BE2C (cell line): ENCODE measurements at regions not wholly inside any gene's neighbourhood (a gene's known extent, or its start where the extent isn't known, plus 50 kb on each side); places are given as distances from the start of the nearest gene placed in this dataset.
A peak's percentile ranks its signal among the peaks of the same experiment; 100 is the strongest.

Experiments used
- DNase-seq: peaks from one replicate; pipeline ENCODE4 v3.0.0-alpha.2; 2020
- H3K27me3 ChIP-seq: fragments of 250-450 bp; sonication (Bioruptor Pico); 2 replicates; pipeline ENCODE4 v1.5.1; 2020; ENCODE audit warnings: mild to moderate bottlenecking
- H3K36me3 ChIP-seq: fragments of 250-450 bp; sonication (Bioruptor Pico); 2 replicates; pipeline ENCODE4 v1.5.1; 2020; ENCODE audit warnings: mild to moderate bottlenecking
- H3K4me1 ChIP-seq: fragments of 250-450 bp; sonication (Bioruptor Pico); 2 replicates; pipeline ENCODE4 v1.5.1; 2020
- H3K4me3 ChIP-seq: 2 replicates; pipeline ENCODE4 v1.5.1; 2011; ENCODE audit warnings: low read depth, low read length
- H3K9me3 ChIP-seq: fragments of 250-450 bp; sonication (Bioruptor Pico); 2 replicates; pipeline ENCODE4 v1.5.1; 2020
- TF ChIP-seq, protein P1 (sequence below): IDR thresholded peaks from 2 replicates; pipeline ENCODE4 v1.5.1; 2012; ENCODE audit warnings: mild to moderate bottlenecking, low read depth, low read length

DNA sequence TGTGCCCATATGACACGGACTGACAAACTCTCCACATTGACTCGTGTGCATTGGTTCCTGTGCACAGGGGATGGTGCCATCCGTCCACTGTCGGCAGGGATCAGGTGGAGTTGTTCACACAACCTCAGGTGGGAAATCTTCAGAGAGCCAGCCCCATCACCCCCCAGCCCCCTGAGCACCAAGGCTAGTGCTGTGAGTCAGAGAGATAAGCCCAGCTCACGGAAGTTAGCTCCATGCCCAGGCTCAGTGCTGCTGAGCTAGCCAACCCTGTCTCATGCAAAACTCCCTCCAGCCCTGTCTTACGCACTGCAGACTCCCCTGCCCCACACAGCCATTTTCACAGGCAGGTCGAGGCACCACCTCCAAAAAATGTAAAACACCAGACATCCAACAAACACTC lies 139.0 kb upstream of the NGF start:
- Histone ChIP-seq H3K9me3 (no peaks in the 10 kb centered on the region; the same call in 1 of the 2 replicates), H3K36me3 (no peaks in the 10 kb centered on the region), H3K4me3 (no peak overlapping the region), H3K27me3 (peaks cover 8% of the 10 kb centered on the region; the same call in 1 of the 2 replicates), H3K4me1 (no peaks in the 10 kb centered on the region)
- no peak for DNase-seq
- TF ChIP-seq, protein P1, sequence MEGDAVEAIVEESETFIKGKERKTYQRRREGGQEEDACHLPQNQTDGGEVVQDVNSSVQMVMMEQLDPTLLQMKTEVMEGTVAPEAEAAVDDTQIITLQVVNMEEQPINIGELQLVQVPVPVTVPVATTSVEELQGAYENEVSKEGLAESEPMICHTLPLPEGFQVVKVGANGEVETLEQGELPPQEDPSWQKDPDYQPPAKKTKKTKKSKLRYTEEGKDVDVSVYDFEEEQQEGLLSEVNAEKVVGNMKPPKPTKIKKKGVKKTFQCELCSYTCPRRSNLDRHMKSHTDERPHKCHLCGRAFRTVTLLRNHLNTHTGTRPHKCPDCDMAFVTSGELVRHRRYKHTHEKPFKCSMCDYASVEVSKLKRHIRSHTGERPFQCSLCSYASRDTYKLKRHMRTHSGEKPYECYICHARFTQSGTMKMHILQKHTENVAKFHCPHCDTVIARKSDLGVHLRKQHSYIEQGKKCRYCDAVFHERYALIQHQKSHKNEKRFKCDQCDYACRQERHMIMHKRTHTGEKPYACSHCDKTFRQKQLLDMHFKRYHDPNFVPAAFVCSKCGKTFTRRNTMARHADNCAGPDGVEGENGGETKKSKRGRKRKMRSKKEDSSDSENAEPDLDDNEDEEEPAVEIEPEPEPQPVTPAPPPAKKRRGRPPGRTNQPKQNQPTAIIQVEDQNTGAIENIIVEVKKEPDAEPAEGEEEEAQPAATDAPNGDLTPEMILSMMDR, result no peak

- TF ChIP-seq, protein P1, result no peak
- no peaks in the 10 kb centered on the region; the same call in 1 of the 2 replicates for H3K9me3 ChIP-seq
These were observed 138.6 kb upstream of the NGF start for GRCh38 chr1:115476616-115477015.

GRCh38 chr1:115475901-115476300 lies 137.9 kb upstream of the NGF start:
- Histone ChIP-seq H3K27me3 (peaks cover 8% of the 10 kb centered on the region; the same call in 1 of the 2 replicates), H3K4me3 (no peak overlapping the region), H3K36me3 (no peaks in the 10 kb centered on the region), H3K9me3 (no peaks in the 10 kb centered on the region; the same call in 1 of the 2 replicates), H3K4me1 (no peaks in the 10 kb centered on the region)
- no peak for DNase-seq
- TF ChIP-seq, protein P1, result no peak

More at GRCh38 chr1:115476616-115477015, 138.6 kb upstream of the NGF start:
- Histone ChIP-seq H3K4me1 (no peaks in the 10 kb centered on the region), H3K27me3 (peaks cover 8% of the 10 kb centered on the region; the same call in 1 of the 2 replicates), H3K4me3 (no peak overlapping the region), H3K36me3 (no peaks in the 10 kb centered on the region)
- no peak for DNase-seq

GRCh38 chr1:115475252-115475651 lies 137.2 kb upstream of the NGF start:
- Histone ChIP-seq H3K4me1 (no peaks in the 10 kb centered on the region), H3K4me3 (no peak overlapping the region), H3K9me3 (no peaks in the 10 kb centered on the region; the same call in 1 of the 2 replicates), H3K36me3 (no peaks in the 10 kb centered on the region), H3K27me3 (peaks cover 8% of the 10 kb centered on the region; the same call in 1 of the 2 replicates)
- TF ChIP-seq, protein P1, result no peak
- no peak for DNase-seq

DNA sequence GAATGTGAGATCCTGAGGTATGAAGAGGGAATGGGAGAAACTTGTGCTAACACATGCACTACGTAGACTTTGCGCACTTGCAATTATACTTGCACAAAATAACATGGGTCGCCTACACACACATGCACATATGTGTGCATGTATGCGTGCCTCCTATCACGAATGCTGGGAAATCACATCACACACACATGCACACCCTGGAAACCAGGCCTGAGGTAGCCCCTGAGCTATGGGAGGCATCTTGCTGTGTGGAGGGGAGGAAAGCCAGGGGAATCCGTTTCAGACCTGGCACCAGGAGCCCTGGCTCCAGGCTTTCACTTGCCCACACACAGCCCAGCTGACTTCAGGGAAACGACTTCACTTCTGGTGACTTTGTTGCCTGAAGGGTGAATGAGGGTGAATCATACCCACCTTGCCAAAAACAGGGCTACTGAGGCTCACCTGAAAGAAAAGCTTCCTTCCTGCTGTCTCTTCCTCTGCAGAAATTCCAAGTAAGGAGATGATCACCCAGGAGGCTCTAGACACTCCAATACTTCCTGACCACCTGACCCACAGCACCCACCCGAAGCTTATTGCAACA lies 136.0 kb upstream of the NGF start:
- no peaks in the 10 kb centered on the region; the same call in 1 of the 2 replicates for H3K9me3 ChIP-seq
- no peaks in the 10 kb centered on the region for H3K27me3 ChIP-seq
- no peaks in the 10 kb centered on the region for H3K36me3 ChIP-seq
- DNase-seq, result no peak
- TF ChIP-seq, protein P1, result no peak
- no peak overlapping the region for H3K4me3 ChIP-seq
- H3K4me1 ChIP-seq, result no peaks in the 10 kb centered on the region

DNA sequence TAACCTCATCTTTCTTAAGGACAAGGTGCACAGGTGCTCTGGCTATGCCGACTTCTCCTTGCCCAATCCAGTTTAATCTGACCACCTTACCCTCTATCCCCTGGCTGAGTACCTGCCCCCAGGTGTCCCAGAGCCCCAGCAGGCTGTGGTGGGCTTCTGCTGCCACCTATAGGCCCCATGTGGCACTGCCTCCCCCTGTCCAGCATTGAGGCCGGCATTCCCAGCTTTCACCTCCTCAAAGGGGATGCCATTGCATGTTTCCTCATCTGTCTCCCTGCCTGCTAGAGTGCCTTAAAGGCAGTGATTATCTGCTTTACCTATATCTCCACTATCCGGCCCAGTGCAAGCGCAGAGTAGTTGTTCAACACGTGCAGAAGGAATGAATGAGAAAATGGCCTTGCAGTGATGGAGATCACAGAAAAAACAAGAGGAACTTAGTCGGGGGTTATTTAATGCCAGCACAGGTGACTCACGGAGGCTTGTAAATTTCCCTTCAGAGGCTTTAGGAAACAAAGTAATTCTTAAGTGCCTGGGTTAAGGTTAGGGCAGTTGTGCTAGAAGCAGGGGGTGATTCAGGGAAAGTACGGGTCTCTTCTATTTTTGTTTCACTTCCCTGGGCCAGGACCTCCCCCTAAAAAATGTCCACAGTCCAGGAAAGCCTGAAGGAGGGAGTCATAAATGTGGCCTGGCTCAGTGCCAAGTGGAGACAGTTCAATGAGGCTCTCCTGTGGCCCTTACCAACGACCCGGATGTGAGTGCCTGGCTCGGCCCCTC lies 131.8 kb upstream of the NGF start:
- Histone ChIP-seq H3K27me3 (no peaks in the 10 kb centered on the region), H3K9me3 (no peaks in the 10 kb centered on the region), H3K4me3 (no peak overlapping the region), H3K36me3 (no peaks in the 10 kb centered on the region), H3K4me1 (no peaks in the 10 kb centered on the region)
- TF ChIP-seq, protein P1, result peak; percentile 77
- peak; percentile 37 for DNase-seq
